Mononuclear cell (primary cell): ENCODE measurements at regions not wholly inside any gene's neighbourhood (a gene's known extent, or its start where the extent isn't known, plus 50 kb on each side); places are given as distances from the start of the nearest gene placed in this dataset.

Experiments used
- H3K27me3 ChIP-seq: 2 replicates; pipeline ENCODE4 v1.6.0; 2011; ENCODE audit warnings: low read length, control low read depth; ENCODE audit not compliant: insufficient read depth
- H3K4me1 ChIP-seq: 2 replicates; pipeline ENCODE4 v1.5.1; 2011; ENCODE audit warnings: mild to moderate bottlenecking, low read length, control low read depth; ENCODE audit not compliant: insufficient read depth
- H3K4me3 ChIP-seq: 2 replicates; pipeline ENCODE4 v1.5.1; 2011; ENCODE audit warnings: mild to moderate bottlenecking, low read length, moderate library complexity
- H3K9me3 ChIP-seq: 2 replicates; pipeline ENCODE4 v1.5.1; 2011; ENCODE audit warnings: low read depth, mild to moderate bottlenecking, control low read depth, low read length

DNA sequence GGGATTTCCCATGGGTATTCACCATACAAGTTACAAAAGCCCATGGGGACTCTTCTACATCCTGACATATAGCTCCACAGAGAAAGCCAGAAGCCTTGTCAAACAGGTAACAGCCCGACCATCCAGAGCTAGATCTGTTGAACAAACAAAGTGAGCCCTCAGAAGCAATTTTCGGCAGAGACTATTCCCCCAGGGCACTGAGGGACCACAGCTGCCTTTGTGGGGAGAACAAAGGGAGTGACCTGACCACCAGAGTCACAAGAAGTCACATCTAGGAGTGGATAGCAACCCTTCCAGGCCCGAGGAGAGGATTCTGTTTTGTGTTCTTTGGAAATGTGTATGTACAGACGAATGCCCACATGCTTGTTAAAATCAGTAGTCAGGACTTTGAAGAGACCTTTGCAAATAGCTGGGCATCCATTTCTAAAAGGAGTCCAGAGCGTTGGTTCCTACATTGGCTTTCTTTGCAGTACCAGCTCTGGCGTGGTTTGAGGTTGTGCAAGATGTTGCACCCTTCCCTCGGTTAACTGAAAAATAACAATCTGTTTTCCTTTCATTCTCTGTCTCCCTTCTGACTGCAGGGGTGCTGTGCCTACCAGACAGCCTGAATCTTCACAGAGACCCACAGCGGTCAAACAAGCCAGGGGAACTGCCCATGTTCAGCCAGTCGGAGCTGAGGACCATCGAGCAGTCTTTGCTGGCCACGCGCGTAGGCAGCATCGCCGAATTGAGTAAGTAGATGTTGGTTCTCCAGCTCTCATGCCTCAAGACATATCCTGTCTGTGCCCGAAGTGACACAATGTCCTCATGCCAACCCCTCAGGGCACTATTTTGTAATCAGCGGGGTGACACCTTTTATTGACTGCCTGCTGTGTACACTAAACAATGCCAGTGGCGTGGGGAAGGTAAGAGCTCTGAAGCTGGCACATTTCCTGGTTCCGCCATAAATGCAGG is 165.4 kb upstream of the PWP1 start:
- H3K4me1 ChIP-seq: peaks cover 5% of the 10 kb centered on the region
- no peaks in the 10 kb centered on the region for H3K27me3 ChIP-seq
- no peak overlapping the region for H3K4me3 ChIP-seq
- H3K9me3 ChIP-seq: no peaks in the 10 kb centered on the region

DNA sequence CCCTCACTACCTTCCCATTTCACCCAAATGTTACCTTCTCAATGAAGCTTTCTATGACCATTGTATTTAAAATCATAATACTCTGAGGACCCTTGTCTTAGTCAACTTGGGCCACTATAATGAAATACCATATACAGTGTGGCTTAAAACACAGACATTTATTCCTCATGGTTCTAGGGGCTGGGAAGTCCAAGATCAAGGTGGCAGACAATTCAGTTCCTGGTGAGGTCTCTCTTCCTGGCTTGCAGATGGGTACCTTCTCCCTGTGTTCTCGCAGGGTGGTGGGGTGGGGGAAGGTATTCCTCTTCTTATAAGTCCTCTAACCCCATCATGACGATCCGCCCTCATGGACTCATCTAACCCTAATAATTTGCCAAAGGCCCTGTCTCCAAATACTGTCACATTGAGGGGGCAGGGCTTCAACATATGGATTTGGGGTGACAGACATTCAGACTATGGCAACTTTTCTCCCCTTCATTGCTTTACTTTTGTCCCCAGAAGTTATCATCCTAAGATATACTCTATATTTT is 163.7 kb upstream of the PWP1 start:
- no peaks in the 10 kb centered on the region for H3K27me3 ChIP-seq
- H3K4me3 ChIP-seq: no peak overlapping the region
- H3K4me1 ChIP-seq: peaks cover 4% of the 10 kb centered on the region
- H3K9me3 ChIP-seq: no peaks in the 10 kb centered on the region

DNA sequence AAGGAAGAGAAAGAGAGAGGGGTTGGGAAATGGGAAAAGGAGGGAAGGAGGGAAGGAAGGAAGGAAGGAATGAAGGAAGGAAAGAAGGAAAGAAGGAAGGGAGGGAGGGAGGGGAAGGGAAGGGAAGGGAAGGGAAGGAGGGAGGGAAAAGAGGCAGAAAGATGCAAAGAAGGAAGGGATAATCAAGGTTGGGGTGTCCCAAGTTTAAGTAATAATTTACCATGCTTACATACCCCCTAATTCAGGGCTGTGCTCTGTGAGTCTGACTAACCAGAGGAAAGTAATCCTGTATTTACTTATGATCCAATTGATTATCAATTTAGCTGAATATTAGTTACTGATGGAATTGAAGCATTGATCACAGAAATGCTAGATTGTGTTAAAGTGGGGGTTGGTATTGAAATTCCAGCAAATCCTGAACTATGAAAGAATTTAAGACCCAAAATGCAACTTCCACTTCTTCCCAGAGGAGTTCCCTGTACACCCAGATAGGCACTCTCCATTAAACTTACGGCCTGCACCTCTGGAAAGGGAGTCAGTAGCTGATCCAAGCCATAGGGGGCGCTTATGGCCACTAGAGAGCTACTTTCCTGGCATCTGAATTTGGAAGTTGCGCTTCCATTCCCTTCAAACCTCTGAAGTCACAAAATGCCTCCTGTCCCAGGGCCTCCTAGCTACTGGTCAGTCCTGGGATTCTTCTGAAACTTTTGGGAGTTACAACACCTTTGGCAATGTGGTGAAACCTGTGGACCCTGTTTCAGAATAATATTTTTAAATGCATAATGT is 162.7 kb upstream of the PWP1 start:
- H3K27me3 ChIP-seq: no peaks in the 10 kb centered on the region
- H3K9me3 ChIP-seq: no peaks in the 10 kb centered on the region
- H3K4me3 ChIP-seq: no peak overlapping the region
- peaks cover 4% of the 10 kb centered on the region for H3K4me1 ChIP-seq

DNA sequence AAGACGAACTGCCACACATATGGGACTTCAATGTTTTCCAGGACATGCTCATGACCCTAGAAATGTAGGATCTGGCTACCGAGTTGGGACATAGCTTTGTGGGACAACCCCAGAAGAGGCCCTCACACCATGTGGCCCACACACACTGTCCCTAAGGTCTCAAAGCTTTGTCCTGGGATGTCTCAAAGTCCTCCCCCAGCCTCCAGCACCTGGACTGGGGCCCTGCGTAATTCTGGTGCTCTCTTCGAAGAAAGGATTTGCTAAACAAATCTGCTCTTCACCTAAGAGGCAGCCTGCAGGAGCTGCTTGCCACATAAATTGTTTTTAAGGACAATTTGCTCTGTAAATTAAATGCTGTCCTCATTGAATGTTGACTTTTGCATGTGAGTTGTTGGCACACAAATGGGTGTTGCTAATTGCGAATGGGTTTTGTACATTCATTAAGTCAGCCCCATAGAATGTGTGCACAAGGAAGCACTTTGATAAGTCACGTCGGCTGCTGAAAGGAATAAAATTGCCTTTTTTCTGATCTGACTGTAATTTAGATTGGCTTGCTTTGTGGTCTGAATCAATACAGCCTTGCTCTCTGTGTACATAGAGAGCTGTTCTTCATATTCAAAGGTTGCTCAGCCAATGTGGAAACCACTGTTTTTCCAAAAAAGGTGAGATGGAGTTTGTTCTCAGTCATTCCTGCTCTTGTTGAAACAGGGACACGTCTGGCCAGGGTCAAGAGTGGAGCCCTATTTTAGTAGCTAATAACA is 161.6 kb upstream of the PWP1 start:
- H3K4me1 ChIP-seq: peaks cover 4% of the 10 kb centered on the region
- no peaks in the 10 kb centered on the region for H3K9me3 ChIP-seq
- H3K4me3 ChIP-seq: no peak overlapping the region

DNA sequence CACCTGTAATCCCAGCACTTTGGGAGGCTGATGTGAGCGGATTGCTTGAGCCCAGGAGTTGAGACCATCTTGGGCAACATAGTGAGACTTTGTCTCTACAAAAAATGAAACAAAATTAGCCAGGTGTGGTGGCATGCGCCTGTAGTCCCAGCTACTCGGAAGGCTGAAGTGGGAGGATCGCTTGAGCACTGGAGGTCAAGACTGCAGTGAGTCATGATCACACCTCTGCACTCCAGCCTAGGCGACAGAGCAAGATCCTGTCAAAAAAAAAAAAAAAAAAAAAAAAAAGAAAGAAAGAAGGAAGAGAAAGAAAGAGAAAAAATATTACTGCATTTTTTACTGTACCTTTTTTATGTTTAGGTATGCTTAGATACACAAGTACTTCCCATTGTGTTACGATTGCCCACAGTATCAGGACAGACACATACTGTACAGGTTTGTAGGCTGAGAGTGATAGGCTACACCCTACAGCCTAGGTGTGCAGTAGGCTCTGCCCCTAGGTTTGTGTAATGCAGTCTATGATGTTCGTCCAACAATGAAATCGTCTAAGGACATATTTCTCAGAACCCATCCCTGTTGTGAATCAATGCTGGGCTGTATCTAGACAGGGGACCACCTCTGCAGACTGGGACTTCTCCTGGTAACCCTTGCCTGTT is 160.4 kb upstream of the PWP1 start:
- no peaks in the 10 kb centered on the region for H3K9me3 ChIP-seq
- peaks cover 4% of the 10 kb centered on the region for H3K4me1 ChIP-seq
- H3K4me3 ChIP-seq: no peak overlapping the region
- H3K27me3 ChIP-seq: no peaks in the 10 kb centered on the region

More for the DNA sequence above, 161.6 kb upstream of the PWP1 start:
- H3K27me3 ChIP-seq: no peaks in the 10 kb centered on the region

DNA sequence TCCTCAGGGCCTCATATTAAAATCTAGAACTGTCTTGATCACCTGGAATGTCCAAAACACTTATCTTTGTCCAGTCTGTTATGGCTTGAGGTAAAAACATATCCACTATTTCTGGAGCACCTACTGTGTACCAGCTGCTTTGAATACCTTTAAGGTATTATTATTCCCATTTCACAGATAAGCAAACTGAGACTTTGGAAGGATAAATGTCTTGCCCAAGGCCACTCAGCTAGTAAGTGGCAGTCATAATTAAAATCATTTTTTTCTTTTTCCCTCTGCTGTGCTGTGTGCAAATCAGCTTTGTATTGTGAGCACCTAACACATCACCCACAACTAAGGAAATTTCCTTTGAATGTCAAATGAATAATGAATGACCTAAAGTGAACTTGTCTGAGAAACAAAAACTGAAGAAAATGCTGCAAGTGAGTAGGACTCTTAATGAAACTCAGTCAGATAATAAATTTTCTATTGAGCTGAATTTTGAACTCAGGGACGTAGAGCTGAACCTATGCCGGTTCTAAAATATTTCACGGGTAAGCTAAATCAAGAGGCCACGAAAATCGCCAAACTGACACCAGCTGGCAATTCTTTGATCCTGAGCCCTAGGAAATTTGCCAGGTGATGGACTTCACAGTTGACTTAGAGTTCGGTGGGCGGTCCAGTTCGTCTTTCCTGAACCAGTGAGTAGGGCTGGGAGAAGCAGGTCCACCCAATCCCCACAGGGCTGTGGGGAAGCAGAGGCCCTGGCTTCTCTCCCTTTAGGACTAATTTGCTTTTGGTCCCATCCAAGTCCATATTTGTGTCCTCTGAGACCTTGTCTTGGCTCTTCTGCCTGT is 159.7 kb upstream of the PWP1 start:
- no peak overlapping the region for H3K4me3 ChIP-seq
- H3K9me3 ChIP-seq: no peaks in the 10 kb centered on the region
- peaks cover 4% of the 10 kb centered on the region for H3K4me1 ChIP-seq
- H3K27me3 ChIP-seq: no peaks in the 10 kb centered on the region

DNA sequence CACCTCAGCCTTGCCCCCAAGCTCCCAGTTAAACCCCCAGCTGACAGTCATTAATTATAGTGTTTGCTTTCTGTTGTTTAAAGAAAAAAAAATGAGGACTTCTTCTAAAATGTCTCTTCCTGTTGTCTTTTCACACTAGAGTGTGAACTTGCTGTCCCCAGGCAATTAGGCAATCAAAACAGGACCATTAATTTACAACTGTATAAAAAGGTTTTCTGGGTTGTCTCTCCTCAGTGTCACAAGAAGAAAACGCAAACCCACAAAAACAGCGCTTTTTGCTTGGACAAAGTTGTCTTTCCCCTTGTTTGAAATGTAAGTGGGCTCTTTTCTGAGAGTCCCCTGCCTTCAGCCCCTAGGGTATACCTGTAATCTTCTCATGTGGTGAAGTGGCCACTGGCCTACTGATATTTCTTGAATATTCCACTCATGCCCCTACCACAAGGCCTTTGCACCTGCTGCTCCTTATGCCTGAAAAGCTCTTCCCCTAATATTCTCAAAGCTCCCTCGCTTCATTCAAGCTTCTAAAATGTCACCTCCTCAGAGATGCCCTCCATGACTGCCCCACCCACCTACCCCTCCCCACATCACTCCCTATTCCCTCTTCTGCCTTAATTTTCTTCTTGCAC is 158.9 kb upstream of the PWP1 start:
- Histone ChIP-seq H3K27me3 (no peaks in the 10 kb centered on the region), H3K4me1 (peaks cover 4% of the 10 kb centered on the region), H3K4me3 (no peak overlapping the region), H3K9me3 (no peaks in the 10 kb centered on the region)

DNA sequence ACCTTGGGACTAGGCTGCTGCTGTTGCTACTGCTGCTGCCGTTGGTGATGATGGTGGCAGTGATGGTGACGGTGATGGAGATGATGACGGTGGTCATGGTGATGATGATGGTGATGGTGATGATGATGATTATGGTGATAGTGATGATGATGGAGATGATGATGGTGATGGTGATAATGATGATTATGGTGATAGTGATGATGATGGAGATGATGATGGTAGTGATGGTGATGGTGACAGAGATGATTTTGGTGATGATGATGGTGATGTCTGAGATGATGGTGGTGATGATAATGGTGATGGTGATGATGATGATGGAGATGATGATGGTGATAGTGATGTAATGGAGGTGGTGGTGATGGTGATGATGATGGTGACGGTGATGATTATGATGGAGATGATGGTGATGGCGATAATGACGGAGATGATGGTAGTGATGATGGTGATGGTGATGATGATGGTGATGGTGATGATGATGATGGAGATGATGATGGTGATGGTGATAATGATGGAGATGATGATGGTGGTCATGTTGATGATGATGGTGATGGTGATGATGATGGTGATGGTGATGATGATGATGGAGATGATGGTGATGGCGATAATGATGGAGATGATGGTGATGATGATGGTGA is 156.8 kb upstream of the PWP1 start:
- no peak overlapping the region for H3K4me3 ChIP-seq
- H3K27me3 ChIP-seq: no peaks in the 10 kb centered on the region
- peaks cover 8% of the 10 kb centered on the region for H3K9me3 ChIP-seq
- H3K4me1 ChIP-seq: peaks cover 4% of the 10 kb centered on the region

DNA sequence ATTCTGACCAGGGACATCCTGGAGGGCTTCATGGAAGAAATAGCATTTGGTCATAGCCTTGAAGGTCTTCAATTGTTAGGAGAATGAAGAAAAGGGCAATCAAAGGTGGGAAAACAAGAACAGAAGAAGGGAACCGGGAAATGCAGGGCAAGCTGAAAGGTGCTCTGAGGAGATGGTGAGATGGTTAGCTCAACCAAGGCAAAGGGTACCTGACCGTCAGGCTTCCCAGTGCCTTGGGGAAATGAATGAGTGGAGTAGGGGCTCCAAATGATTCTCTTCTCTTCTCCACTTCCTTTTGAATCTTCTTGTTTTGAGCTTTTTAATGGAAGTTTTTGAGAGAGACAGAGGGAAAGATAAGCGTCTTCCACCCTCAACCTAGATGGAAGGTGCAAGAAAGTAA is 155.6 kb upstream of the PWP1 start:
- Histone ChIP-seq H3K27me3 (no peaks in the 10 kb centered on the region), H3K4me1 (peaks cover 4% of the 10 kb centered on the region), H3K4me3 (no peak overlapping the region), H3K9me3 (peaks cover 8% of the 10 kb centered on the region)

DNA sequence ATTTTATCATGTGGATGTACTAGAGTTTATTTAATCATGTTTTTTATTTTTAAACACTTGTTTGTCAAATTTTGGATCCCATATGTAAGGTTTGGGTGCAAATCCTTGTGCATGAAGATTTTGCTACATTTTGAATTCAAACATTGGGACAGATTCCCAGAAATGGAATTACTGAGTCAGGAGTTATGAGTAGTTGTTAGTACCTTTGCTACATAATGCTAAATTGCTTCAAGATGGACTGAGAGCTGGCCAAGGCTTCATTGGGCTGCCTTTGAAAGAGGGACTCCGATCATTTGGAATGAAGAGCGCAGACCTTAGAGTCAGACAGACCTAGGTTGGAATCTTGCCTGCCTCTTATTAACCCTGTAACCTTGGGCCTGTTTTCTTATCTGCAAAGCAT is 154.9 kb upstream of the PWP1 start:
- peaks cover 4% of the 10 kb centered on the region for H3K4me1 ChIP-seq
- H3K4me3 ChIP-seq: no peak overlapping the region
- no peaks in the 10 kb centered on the region for H3K27me3 ChIP-seq
- peaks cover 8% of the 10 kb centered on the region for H3K9me3 ChIP-seq

DNA sequence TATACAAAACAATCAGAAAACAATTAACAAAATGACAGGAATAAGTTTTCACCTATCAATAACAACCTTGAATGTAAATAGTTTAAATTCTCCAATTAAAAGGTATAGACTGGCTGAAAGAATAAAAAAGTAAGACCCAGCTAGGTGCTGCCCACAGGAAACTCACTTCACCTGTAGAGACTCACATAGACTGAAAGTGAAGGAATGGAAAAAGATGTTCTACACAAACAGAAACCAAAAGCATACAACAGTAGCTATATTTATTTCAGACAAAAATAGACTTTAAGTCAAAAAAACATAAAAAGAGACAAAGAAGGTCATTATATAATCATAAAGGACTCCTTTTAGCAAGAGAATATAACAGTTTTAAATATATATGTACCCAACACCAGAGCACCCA is 152.4 kb upstream of the PWP1 start:
- H3K4me3 ChIP-seq: no peak overlapping the region
- peaks cover 8% of the 10 kb centered on the region for H3K9me3 ChIP-seq
- no peaks in the 10 kb centered on the region for H3K4me1 ChIP-seq
- H3K27me3 ChIP-seq: no peaks in the 10 kb centered on the region

DNA sequence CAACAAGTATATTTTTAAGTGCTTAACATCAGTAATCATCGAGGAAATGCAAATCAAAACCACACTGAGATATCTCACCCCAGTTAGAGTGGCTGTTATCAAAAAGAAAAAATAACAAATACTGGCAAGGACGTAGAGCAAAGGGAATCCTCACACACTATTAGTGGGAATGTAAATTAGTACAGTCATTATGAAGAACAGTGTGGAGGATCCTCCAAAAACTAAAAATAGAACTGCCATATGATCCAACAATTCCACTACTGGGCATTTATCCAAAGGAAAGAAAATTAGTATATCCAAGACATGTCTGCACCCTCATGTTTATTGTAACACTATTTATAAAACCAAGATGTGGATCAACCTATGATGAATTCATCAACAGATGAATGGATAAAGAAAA is 149.0 kb upstream of the PWP1 start:
- H3K4me3 ChIP-seq: no peak overlapping the region
- peaks cover 8% of the 10 kb centered on the region for H3K9me3 ChIP-seq
- H3K4me1 ChIP-seq: no peaks in the 10 kb centered on the region
- H3K27me3 ChIP-seq: no peaks in the 10 kb centered on the region
